PC-3 (cell line): ENCODE measurements at regions not wholly inside any gene's neighbourhood (a gene's known extent, or its start where the extent isn't known, plus 50 kb on each side); places are given as distances from the start of the nearest gene placed in this dataset.

Source experiments
- ATAC-seq: fragments of 200-7000 bp; cut with Tn5 transposase; 2 replicates; pipeline ENCODE4 v1.9.1; 2020; ENCODE audit warnings: mild to moderate bottlenecking, moderate library complexity
- BruUV-seq: library from RNA; stranded (reverse); fragments of 400-500 nt; replicated peaks from 2 replicates; lab custom pipeline; 2021; lab: Mats Ljungman, UMichigan
- CTCF ChIA-PET: fragments of 300-600 bp; sonication (Branson Sonifier 250); formaldehyde crosslinking; loops from one replicate; lab custom pipeline; 2022; ENCODE audit warnings: antibody characterized with exemption; lab: Charles Lee
- POLR2A ChIA-PET: fragments of 300-600 bp; sonication (Branson Sonifier 250); formaldehyde crosslinking; loops from one replicate; lab custom pipeline; 2022; ENCODE audit warnings: antibody characterized with exemption; ENCODE audit not compliant: unreplicated experiment; lab: Charles Lee
- DNase-seq: peaks from one replicate; pipeline ENCODE4 v3.0.0-alpha.2; 2015
- H2AFZ ChIP-seq: fragments of 300-600 bp; sonication (generic); 2 replicates; pipeline ENCODE4 v1.6.0; 2016; ENCODE audit warnings: antibody characterized with exemption, low read length
- H3F3A ChIP-seq: fragments of 300-600 bp; sonication (generic); one replicate; pipeline ENCODE4 v1.6.0; 2017; ENCODE audit warnings: antibody characterized with exemption, low read length, control low read depth, mild to moderate bottlenecking; ENCODE audit not compliant: unreplicated experiment
- H3K27ac ChIP-seq: fragments of 300-600 bp; sonication (generic); 2 replicates; pipeline ENCODE4 v1.5.1; 2016; ENCODE audit warnings: mild to moderate bottlenecking, low read length
- H3K27me3 ChIP-seq: fragments of 300-600 bp; sonication (generic); 2 replicates; pipeline ENCODE4 v1.6.1; 2016; ENCODE audit warnings: low read length, mixed read lengths
- H3K36me3 ChIP-seq: fragments of 300-600 bp; sonication (generic); 2 replicates; pipeline ENCODE4 v1.6.1; 2016; ENCODE audit warnings: low read depth, mixed run types, low read length, mixed read lengths
- H3K4me1 ChIP-seq: fragments of 300-600 bp; sonication (generic); 2 replicates; pipeline ENCODE4 v1.5.1; 2016; ENCODE audit warnings: low read length; ENCODE audit not compliant: insufficient read depth
- H3K4me2 ChIP-seq: fragments of 300-600 bp; sonication (generic); 2 replicates; pipeline ENCODE4 v1.6.0; 2016; ENCODE audit warnings: low read length
- H3K4me3 ChIP-seq: fragments of 300-600 bp; sonication (generic); 2 replicates; pipeline ENCODE4 v1.5.1; 2016; ENCODE audit warnings: mild to moderate bottlenecking, low read length, mixed read lengths
- H3K79me2 ChIP-seq: fragments of 300-600 bp; sonication (generic); 2 replicates; pipeline ENCODE4 v1.6.1; 2017; ENCODE audit warnings: low read length, mixed read lengths
- H3K9ac ChIP-seq: fragments of 300-600 bp; sonication (generic); 2 replicates; pipeline ENCODE4 v1.6.0; 2016; ENCODE audit warnings: mild to moderate bottlenecking, low read length
- H3K9me2 ChIP-seq: fragments of 300-600 bp; sonication (generic); replicated peaks from 2 replicates; pipeline ENCODE4 v1.6.1; 2016; ENCODE audit warnings: mixed run types, low read length, mixed read lengths
- H3K9me3 ChIP-seq: fragments of 300-600 bp; sonication (generic); 2 replicates; pipeline ENCODE4 v1.6.1; 2016; ENCODE audit warnings: low read length, mixed read lengths
- H4K20me1 ChIP-seq: fragments of 300-600 bp; sonication (generic); 2 replicates; pipeline ENCODE4 v1.6.1; 2016; ENCODE audit warnings: low read length, mixed read lengths
- EZH2 ChIP-seq: fragments of 300-600 bp; sonication (generic); IDR thresholded peaks from one replicate; pipeline ENCODE4 v1.6.1; 2017; ENCODE audit warnings: antibody characterized with exemption, mild to moderate bottlenecking, low read length; ENCODE audit not compliant: unreplicated experiment
- EZH2phosphoT487 ChIP-seq: fragments of 300-600 bp; sonication (generic); IDR thresholded peaks from 2 replicates; pipeline ENCODE4 v1.6.1; 2018; ENCODE audit warnings: mild to moderate bottlenecking, antibody characterized with exemption, low read length, borderline replicate concordance
- intact Hi-C: fragments of 100-400 bp; cut with micrococcal nuclease; formaldehyde crosslinking; loops from 2 replicates; pipeline ENCODE4 v1.9.0; 2023
- TF ChIP-seq, protein P1 (sequence below): fragments of 300-600 bp; sonication (generic); conservative IDR thresholded peaks from 2 replicates; pipeline ENCODE4 v1.5.1; 2017; ENCODE audit warnings: antibody characterized with exemption, low read depth, mild to moderate bottlenecking, low read length

DNA sequence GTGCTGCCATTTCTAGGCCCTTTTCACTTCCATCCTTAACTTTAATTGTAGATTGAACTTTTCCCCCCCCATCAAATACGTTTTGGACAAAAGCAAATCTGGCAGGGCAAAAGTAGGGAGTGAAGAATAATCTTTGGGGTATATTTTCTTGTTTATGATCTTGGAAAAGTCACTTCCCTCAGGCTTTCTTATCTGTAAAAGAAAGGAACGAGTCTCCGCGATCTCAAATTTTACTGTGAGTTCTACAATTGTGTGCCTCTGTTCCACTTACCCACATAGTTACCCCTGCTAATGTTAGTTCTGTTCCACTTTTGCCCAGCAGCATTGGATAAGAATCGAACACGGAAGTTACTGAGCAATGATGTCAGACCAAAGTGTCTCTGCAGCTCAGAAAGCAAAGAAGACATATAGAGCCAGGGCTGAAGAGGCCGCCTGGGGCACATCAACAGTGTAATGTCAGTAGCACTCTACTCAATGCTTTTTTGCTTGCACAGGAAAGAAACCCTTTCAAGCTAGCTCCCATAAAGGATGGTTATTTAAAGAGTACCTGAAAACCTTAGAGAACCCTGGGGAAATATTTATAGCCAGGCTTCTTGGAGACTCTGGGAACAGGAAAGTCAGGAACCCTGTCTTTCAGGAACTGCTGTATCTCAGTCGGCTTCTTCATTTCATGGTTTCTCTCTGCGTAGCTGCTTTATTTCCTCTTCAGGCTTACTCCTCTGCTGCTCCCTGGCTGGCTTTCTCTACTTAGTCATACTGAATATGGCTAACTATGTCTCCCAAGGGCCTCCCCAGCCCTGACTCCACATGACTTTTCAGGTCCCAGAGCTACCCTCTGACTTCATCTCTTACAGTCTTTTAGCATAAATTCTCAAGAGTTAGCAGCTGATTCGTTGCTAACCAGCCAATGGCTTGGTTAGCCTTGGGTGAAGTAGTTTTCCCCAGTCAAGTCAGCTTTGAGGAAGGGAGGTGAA, 123.7 kb upstream of the FAM3C start:
- CTCF ChIA-PET = no interaction called here
- BruUV-seq = no TSS peak
- no peak overlapping the region for H3K4me3 ChIP-seq
- H3K36me3 ChIP-seq = no peaks in the 10 kb centered on the region
- ATAC-seq (no peak), DNase-seq (no peak)
- no peak overlapping the region for H3K9ac ChIP-seq
- no peaks in the 10 kb centered on the region for H3K9me2 ChIP-seq
- H3K4me1 ChIP-seq = no peaks in the 10 kb centered on the region
- intact Hi-C loops = no loop called here
- no peak overlapping the region; the same call in 1 of the 2 replicates for H2AFZ ChIP-seq
- H3K4me2 ChIP-seq = no peak overlapping the region
- H3K27me3 ChIP-seq = no peaks in the 10 kb centered on the region
- no peak overlapping the region for H3K27ac ChIP-seq
- POLR2A ChIA-PET = no interaction called here
- no peaks in the 10 kb centered on the region for H4K20me1 ChIP-seq
- H3K9me3 ChIP-seq = no peaks in the 10 kb centered on the region
- TF ChIP-seq EZH2 = no peak
- TF ChIP-seq EZH2phosphoT487 = no peak
- TF ChIP-seq, protein P1, sequence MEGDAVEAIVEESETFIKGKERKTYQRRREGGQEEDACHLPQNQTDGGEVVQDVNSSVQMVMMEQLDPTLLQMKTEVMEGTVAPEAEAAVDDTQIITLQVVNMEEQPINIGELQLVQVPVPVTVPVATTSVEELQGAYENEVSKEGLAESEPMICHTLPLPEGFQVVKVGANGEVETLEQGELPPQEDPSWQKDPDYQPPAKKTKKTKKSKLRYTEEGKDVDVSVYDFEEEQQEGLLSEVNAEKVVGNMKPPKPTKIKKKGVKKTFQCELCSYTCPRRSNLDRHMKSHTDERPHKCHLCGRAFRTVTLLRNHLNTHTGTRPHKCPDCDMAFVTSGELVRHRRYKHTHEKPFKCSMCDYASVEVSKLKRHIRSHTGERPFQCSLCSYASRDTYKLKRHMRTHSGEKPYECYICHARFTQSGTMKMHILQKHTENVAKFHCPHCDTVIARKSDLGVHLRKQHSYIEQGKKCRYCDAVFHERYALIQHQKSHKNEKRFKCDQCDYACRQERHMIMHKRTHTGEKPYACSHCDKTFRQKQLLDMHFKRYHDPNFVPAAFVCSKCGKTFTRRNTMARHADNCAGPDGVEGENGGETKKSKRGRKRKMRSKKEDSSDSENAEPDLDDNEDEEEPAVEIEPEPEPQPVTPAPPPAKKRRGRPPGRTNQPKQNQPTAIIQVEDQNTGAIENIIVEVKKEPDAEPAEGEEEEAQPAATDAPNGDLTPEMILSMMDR = no peak
- H3K79me2 ChIP-seq = no peaks in the 10 kb centered on the region
- no peaks in the 10 kb centered on the region for H3F3A ChIP-seq

DNA sequence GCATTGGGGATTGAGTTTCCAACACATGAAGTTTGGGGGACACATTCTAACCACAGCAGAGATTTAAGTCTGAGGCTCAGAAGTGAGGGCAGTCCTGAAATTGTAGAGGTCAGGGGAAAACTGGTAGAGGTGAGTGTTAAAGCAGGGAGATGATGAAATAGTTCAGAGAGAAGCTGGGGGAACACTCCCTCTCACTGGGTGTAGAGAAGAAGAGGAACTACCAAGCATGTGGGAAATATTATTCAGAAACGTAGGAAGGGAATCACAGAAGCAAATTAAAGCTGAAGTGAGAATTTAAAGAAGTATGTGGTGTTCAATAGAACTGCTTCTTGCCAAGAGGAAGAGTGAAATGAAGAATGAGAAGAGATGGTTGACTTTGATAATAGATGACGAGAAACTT, 121.5 kb upstream of the FAM3C start:
- Histone ChIP-seq H4K20me1 (no peaks in the 10 kb centered on the region), H3K4me1 (no peaks in the 10 kb centered on the region), H3K36me3 (no peaks in the 10 kb centered on the region), H3K9me2 (no peaks in the 10 kb centered on the region), H2AFZ (no peak overlapping the region), H3K9me3 (0 out of 2 replicates have a peak, but pooled peaks cover under 1% of the 10 kb centered on the region), H3K79me2 (no peaks in the 10 kb centered on the region), H3K4me2 (no peak overlapping the region), H3K27me3 (no peaks in the 10 kb centered on the region), H3K4me3 (no peak overlapping the region), H3K9ac (no peak overlapping the region), H3K27ac (no peak overlapping the region), H3F3A (no peaks in the 10 kb centered on the region)
- ChIA-PET POLR2A (no interaction called here), CTCF (no interaction called here)
- TF ChIP-seq EZH2phosphoT487 = no peak
- no peak for TF ChIP-seq EZH2
- TF ChIP-seq, protein P1 = no peak
- intact Hi-C loops = no loop called here
- BruUV-seq = no TSS peak
- ATAC-seq (no peak), DNase-seq (no peak)

DNA sequence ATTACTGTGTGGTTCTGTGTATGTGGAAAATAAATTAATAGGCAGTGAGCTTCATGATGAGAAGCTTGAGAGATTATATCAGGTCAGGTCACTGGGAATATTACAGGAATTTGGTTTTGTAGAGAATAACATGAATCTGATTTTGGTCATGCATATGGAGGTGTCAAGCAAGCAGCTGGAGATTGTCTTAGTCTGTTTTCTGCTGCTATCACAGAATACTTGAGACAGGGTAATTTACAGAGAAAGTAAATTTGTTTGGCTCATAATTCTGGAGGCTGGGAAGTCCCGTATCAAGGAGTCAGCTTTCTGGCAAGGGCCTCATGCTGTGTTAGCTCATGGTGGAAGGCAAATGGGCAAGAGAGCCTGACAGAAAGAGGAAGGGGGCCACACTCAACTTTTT, 120.7 kb upstream of the FAM3C start:
- Histone ChIP-seq H3K9me3 (0 out of 2 replicates have a peak, but pooled peaks cover 8% of the 10 kb centered on the region), H3K9ac (no peak overlapping the region), H3K4me1 (no peaks in the 10 kb centered on the region), H3K9me2 (no peaks in the 10 kb centered on the region), H3K36me3 (no peaks in the 10 kb centered on the region), H2AFZ (no peak overlapping the region), H3F3A (no peaks in the 10 kb centered on the region), H3K27ac (no peak overlapping the region), H3K27me3 (no peaks in the 10 kb centered on the region), H3K4me3 (no peak overlapping the region), H4K20me1 (no peaks in the 10 kb centered on the region), H3K4me2 (no peak overlapping the region), H3K79me2 (no peaks in the 10 kb centered on the region)
- no TSS peak for BruUV-seq
- POLR2A ChIA-PET = no interaction called here
- intact Hi-C loops = no loop called here
- TF ChIP-seq, protein P1 = no peak
- TF ChIP-seq EZH2phosphoT487 = no peak
- TF ChIP-seq EZH2 = no peak
- ATAC-seq (no peak), DNase-seq (no peak)
- CTCF ChIA-PET = no interaction called here
